ENCODE measurements at regions not wholly inside any gene's neighbourhood (a gene's known extent, or its start where the extent isn't known, plus 50 kb on each side); places are given as distances from the start of the nearest gene placed in this dataset.

- Histone ChIP-seq H3K27me3 (no peaks in the 10 kb centered on the region), H3K36me3 (no peaks in the 10 kb centered on the region), H3K4me3 (no peak overlapping the region), H3K27ac (no peak overlapping the region), H3K4me1 (peaks cover 0 to 9% (median 0%) of the 10 kb centered on the region in 4 donors), H3K9me3 (no peaks in the 10 kb centered on the region)
- TF ChIP-seq POLR2AphosphoS5 (IDR thresholded peaks at IDR 0.05) (no peak), EP300 (IDR thresholded peaks at IDR 0.05) (no peak), CTCF (IDR thresholded peaks at IDR 0.05) (no peak), POLR2A (IDR thresholded peaks at IDR 0.05) (no peak)
- intact Hi-C loops (cut with DNase I), result no loop called here
- 79 to 83% methylated on average over 6 of the region's 6 CpGs for WGBS, 2 donors
- DNase-seq, result no peak
Observed at GRCh38 chr10:111277661-111278060, 200.8 kb downstream of the ADRA2A start.

GRCh38 chr10:111278266-111278665, 201.4 kb downstream of the ADRA2A start:
- no peak overlapping the region for H3K4me3 ChIP-seq
- WGBS, 2 donors, result 83 to 88% methylated on average over 3 of the region's 3 CpGs
- TF ChIP-seq EP300 (IDR thresholded peaks at IDR 0.05) (no peak), POLR2AphosphoS5 (IDR thresholded peaks at IDR 0.05) (no peak), POLR2A (IDR thresholded peaks at IDR 0.05) (no peak), CTCF (IDR thresholded peaks at IDR 0.05) (no peak)
- no peak for DNase-seq
- intact Hi-C loops (cut with DNase I), result no loop called here
- H3K9me3 ChIP-seq, result no peaks in the 10 kb centered on the region
- no peak overlapping the region for H3K27ac ChIP-seq
- H3K36me3 ChIP-seq, result no peaks in the 10 kb centered on the region
- no peaks in the 10 kb centered on the region for H3K27me3 ChIP-seq
- H3K4me1 ChIP-seq, result peaks cover 0 to 9% (median 0%) of the 10 kb centered on the region in 4 donors

GRCh38 chr10:111281516-111281915, 204.7 kb downstream of the ADRA2A start:
- H3K27ac ChIP-seq, result no peak overlapping the region

GRCh38 chr10:111289461-111289860, 212.6 kb downstream of the ADRA2A start:
- no peak overlapping the region for H3K27ac ChIP-seq
- TF ChIP-seq POLR2A (IDR thresholded peaks at IDR 0.05) (no peak), CTCF (IDR thresholded peaks at IDR 0.05) (no peak), POLR2AphosphoS5 (IDR thresholded peaks at IDR 0.05) (no peak), EP300 (IDR thresholded peaks at IDR 0.05) (no peak)
- intact Hi-C loops (cut with DNase I), result no loop called here
- H3K9me3 ChIP-seq, result no peaks in the 10 kb centered on the region
- no peaks in the 10 kb centered on the region for H3K36me3 ChIP-seq
- H3K27me3 ChIP-seq, result no peaks in the 10 kb centered on the region
- no peak for DNase-seq
- peaks cover 0 to 3% (median 0%) of the 10 kb centered on the region in 4 donors for H3K4me1 ChIP-seq
- 74 to 89% methylated on average over 5 of the region's 5 CpGs for WGBS, 2 donors
- H3K4me3 ChIP-seq, result no peak overlapping the region

More at GRCh38 chr10:111281516-111281915, 204.7 kb downstream of the ADRA2A start:
- 5 to 27% methylated on average over 4 of the region's 4 CpGs for WGBS, 2 donors
- Histone ChIP-seq H3K9me3 (no peaks in the 10 kb centered on the region), H3K4me1 (peaks cover 0 to 9% (median 0%) of the 10 kb centered on the region in 4 donors), H3K27me3 (no peaks in the 10 kb centered on the region), H3K36me3 (no peaks in the 10 kb centered on the region), H3K4me3 (no peak overlapping the region)
- intact Hi-C loops (cut with DNase I), result no loop called here
- TF ChIP-seq CTCF (IDR thresholded peaks at IDR 0.05), result peak in 2 of 4 experiments; percentile 18 to 25
- no peak for TF ChIP-seq POLR2AphosphoS5 (IDR thresholded peaks at IDR 0.05)
- TF ChIP-seq EP300 (IDR thresholded peaks at IDR 0.05), result no peak
- no peak for TF ChIP-seq POLR2A (IDR thresholded peaks at IDR 0.05)
- DNase-seq, result no peak

- H3K4me1 ChIP-seq, result peaks cover 0 to 11% (median 5%) of the 10 kb centered on the region in 4 donors
- no peaks in the 10 kb centered on the region for H3K9me3 ChIP-seq
- H3K27me3 ChIP-seq, result no peaks in the 10 kb centered on the region
- H3K27ac ChIP-seq, result no peak overlapping the region
- DNase-seq, result no peak
- TF ChIP-seq POLR2A (IDR thresholded peaks at IDR 0.05) (no peak), POLR2AphosphoS5 (IDR thresholded peaks at IDR 0.05) (no peak), CTCF (IDR thresholded peaks at IDR 0.05) (no peak), EP300 (IDR thresholded peaks at IDR 0.05) (no peak)
- H3K36me3 ChIP-seq, result no peaks in the 10 kb centered on the region
- intact Hi-C loops (cut with DNase I), result no loop called here
- 67 to 69% methylated on average over 3 of the region's 3 CpGs for WGBS, 2 donors
- H3K4me3 ChIP-seq, result no peak overlapping the region
Observed at GRCh38 chr10:111290649-111291048, 213.8 kb downstream of the ADRA2A start.

Measured in sigmoid colon (tissue), 6 donors.